GM23338 (cell line): ENCODE measurements at regions not wholly inside any gene's neighbourhood (a gene's known extent, or its start where the extent isn't known, plus 50 kb on each side); places are given as distances from the start of the nearest gene placed in this dataset.

Experiments
- ATAC-seq: fragments of 200-7000 bp; cut with Tn5 transposase; 3 replicates; pipeline ENCODE4 v1.9.1; 2020
- DNase-seq: peaks from one replicate; pipeline ENCODE4 v3.0.0-alpha.2; 2015; ENCODE audit warnings: low spot score
- H2AFZ ChIP-seq: fragments of 200-600 bp; sonication (generic); 2 replicates; pipeline ENCODE4 v1.8.0; 2016; ENCODE audit warnings: antibody characterized with exemption, mild to moderate bottlenecking, moderate library complexity
- H3F3A ChIP-seq: fragments of 200-600 bp; sonication (generic); replicated peaks from 2 replicates; pipeline ENCODE4 v1.8.0; 2017; ENCODE audit warnings: antibody characterized with exemption, mixed run types, low read depth
- H3K27ac ChIP-seq: fragments of 200-600 bp; sonication (generic); 2 replicates; pipeline ENCODE4 v1.6.1; 2016; ENCODE audit warnings: low read depth
- H3K27me3 ChIP-seq: fragments of 200-600 bp; sonication (generic); 2 replicates; pipeline ENCODE4 v1.8.0; 2016; ENCODE audit warnings: mild to moderate bottlenecking, mixed run types, moderate library complexity; ENCODE audit not compliant: insufficient read depth
- H3K36me3 ChIP-seq: fragments of 200-600 bp; sonication (generic); 2 replicates; pipeline ENCODE4 v1.8.0; 2016; ENCODE audit warnings: mild to moderate bottlenecking; ENCODE audit not compliant: insufficient read depth
- H3K4me1 ChIP-seq: fragments of 200-600 bp; sonication (generic); 2 replicates; pipeline ENCODE4 v1.8.0; 2016; ENCODE audit warnings: mild to moderate bottlenecking, moderate library complexity; ENCODE audit not compliant: insufficient read depth
- H3K4me2 ChIP-seq: fragments of 200-600 bp; sonication (generic); 2 replicates; pipeline ENCODE4 v1.7.1; 2017; ENCODE audit warnings: mixed run types
- H3K4me3 ChIP-seq: fragments of 200-600 bp; sonication (generic); 2 replicates; pipeline ENCODE4 v1.6.1; 2016; ENCODE audit warnings: mixed run types
- H3K79me2 ChIP-seq: fragments of 200-600 bp; sonication (generic); replicated peaks from 2 replicates; pipeline ENCODE4 v1.8.0; 2017; ENCODE audit warnings: mild to moderate bottlenecking; ENCODE audit not compliant: insufficient read depth
- H3K9me2 ChIP-seq: fragments of 200-600 bp; sonication (generic); 2 replicates; pipeline ENCODE4 v1.8.0; 2017; ENCODE audit not compliant: insufficient read depth
- H4K20me1 ChIP-seq: fragments of 200-600 bp; sonication (generic); replicated peaks from 2 replicates; pipeline ENCODE4 v1.8.0; 2017; ENCODE audit warnings: mild to moderate bottlenecking; ENCODE audit not compliant: insufficient read depth
- H3K27ac Mint-ChIP-seq: 2 replicates; pipeline ENCODE4 v1.8.0; 2020; ENCODE audit warnings: inconsistent platforms, mild to moderate bottlenecking, moderate library complexity, mixed read lengths
- H3K27me3 Mint-ChIP-seq: 3 replicates; pipeline ENCODE4 v1.8.0; 2022; ENCODE audit warnings: low read depth, mild to moderate bottlenecking, moderate library complexity, mixed read lengths, inconsistent platforms; ENCODE audit not compliant: insufficient read depth, poor library complexity
- H3K36me3 Mint-ChIP-seq: 3 replicates; pipeline ENCODE4 v1.8.0; 2021; ENCODE audit warnings: low read depth, mild to moderate bottlenecking, inconsistent platforms, moderate library complexity, mixed read lengths
- H3K4me1 Mint-ChIP-seq: 3 replicates; pipeline ENCODE4 v1.8.0; 2020; ENCODE audit warnings: mild to moderate bottlenecking, inconsistent platforms, mixed read lengths
- H3K4me3 Mint-ChIP-seq: 3 replicates; pipeline ENCODE4 v1.8.0; 2021; ENCODE audit warnings: moderate library complexity, mild to moderate bottlenecking, inconsistent platforms, mixed read lengths
- H3K9me3 Mint-ChIP-seq: 3 replicates; pipeline ENCODE4 v1.8.0; 2020; ENCODE audit warnings: moderate library complexity, mild to moderate bottlenecking, inconsistent platforms, mixed read lengths
- CREB1 ChIP-seq: fragments of 250-450 bp; sonication (Bioruptor Pico); IDR thresholded peaks from 2 replicates; pipeline ENCODE4 v1.5.0; 2020; ENCODE audit warnings: low read depth, mild to moderate bottlenecking, moderate library complexity
- ZNF114 ChIP-seq: fragments of 250-450 bp; sonication (Bioruptor Pico); IDR thresholded peaks from 2 replicates; pipeline ENCODE4 v1.5.0; 2020; ENCODE audit warnings: mild to moderate bottlenecking, moderate library complexity
- TF ChIP-seq, protein P1 (sequence below): IDR thresholded peaks from one replicate; pipeline ENCODE4 v1.6.1; 2018; ENCODE audit warnings: antibody characterized with exemption; ENCODE audit not compliant: unreplicated experiment
- TF ChIP-seq, protein P2 (sequence below): fragments of 250-450 bp; sonication (Bioruptor Pico); IDR thresholded peaks from 2 replicates; pipeline ENCODE4 v1.5.0; 2020; ENCODE audit warnings: mild to moderate bottlenecking, moderate library complexity
- TF ChIP-seq, protein P3 (sequence below), 2 experiments: fragments of 200-600 bp in 1 of 2; sonication (generic) in 1 of 2; conservative IDR thresholded peaks; 2 replicates each; pipeline versions ENCODE4 v1.5.1 to v1.6.1; 2016 to 2017; ENCODE audit warnings: antibody characterized with exemption in 2 of 2, low read depth in 2 of 2, mild to moderate bottlenecking in 2 of 2, moderate library complexity in 1 of 2

DNA sequence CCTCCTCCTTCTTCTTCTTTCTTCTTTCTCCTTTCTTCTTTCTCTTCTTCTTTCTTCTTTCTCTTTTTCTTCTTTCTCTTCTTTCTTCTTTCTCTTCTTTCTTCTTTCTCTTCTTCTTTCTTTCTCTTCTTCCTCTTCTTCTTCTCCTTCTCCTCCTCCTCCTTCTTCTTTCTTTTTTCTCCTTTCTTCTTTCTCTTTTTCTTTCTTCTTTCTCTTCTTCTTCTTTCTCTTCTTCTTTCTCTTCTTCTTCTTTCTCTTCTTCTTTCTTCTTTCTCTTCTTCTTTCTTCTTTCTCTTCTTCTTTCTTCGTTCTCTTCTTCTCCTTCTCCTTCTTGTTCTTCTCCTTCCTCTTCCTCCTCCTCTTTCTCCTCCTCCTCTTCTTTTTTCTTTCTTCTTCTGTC, 1230.7 kb upstream of the USP15 start (continued):
- TF ChIP-seq, protein P1, sequence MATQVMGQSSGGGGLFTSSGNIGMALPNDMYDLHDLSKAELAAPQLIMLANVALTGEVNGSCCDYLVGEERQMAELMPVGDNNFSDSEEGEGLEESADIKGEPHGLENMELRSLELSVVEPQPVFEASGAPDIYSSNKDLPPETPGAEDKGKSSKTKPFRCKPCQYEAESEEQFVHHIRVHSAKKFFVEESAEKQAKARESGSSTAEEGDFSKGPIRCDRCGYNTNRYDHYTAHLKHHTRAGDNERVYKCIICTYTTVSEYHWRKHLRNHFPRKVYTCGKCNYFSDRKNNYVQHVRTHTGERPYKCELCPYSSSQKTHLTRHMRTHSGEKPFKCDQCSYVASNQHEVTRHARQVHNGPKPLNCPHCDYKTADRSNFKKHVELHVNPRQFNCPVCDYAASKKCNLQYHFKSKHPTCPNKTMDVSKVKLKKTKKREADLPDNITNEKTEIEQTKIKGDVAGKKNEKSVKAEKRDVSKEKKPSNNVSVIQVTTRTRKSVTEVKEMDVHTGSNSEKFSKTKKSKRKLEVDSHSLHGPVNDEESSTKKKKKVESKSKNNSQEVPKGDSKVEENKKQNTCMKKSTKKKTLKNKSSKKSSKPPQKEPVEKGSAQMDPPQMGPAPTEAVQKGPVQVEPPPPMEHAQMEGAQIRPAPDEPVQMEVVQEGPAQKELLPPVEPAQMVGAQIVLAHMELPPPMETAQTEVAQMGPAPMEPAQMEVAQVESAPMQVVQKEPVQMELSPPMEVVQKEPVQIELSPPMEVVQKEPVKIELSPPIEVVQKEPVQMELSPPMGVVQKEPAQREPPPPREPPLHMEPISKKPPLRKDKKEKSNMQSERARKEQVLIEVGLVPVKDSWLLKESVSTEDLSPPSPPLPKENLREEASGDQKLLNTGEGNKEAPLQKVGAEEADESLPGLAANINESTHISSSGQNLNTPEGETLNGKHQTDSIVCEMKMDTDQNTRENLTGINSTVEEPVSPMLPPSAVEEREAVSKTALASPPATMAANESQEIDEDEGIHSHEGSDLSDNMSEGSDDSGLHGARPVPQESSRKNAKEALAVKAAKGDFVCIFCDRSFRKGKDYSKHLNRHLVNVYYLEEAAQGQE, result no peak

DNA sequence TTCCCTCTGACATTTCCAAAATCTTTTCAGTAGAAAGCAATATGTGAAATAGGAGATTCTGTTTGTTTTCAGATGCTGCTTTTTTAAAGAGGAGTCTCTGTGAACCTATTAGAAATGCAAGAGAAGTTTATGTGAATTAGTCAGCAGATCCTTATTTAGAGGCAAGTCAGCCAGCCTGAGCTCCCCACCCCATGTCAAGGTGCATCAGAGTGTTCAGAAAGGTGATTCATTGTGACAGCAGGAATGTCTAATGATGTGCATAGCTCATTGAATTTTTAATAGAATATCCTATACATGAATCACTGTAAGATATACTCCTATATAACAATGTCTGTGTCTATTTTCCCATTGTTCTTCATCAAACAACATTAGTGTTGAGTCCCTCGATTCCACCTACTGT, 1222.4 kb upstream of the USP15 start:
- TF ChIP-seq CREB1 (CRISPR knock-in tag), result no peak
- no peak for TF ChIP-seq ZNF114 (CRISPR knock-in tag)
- TF ChIP-seq, protein P2, sequence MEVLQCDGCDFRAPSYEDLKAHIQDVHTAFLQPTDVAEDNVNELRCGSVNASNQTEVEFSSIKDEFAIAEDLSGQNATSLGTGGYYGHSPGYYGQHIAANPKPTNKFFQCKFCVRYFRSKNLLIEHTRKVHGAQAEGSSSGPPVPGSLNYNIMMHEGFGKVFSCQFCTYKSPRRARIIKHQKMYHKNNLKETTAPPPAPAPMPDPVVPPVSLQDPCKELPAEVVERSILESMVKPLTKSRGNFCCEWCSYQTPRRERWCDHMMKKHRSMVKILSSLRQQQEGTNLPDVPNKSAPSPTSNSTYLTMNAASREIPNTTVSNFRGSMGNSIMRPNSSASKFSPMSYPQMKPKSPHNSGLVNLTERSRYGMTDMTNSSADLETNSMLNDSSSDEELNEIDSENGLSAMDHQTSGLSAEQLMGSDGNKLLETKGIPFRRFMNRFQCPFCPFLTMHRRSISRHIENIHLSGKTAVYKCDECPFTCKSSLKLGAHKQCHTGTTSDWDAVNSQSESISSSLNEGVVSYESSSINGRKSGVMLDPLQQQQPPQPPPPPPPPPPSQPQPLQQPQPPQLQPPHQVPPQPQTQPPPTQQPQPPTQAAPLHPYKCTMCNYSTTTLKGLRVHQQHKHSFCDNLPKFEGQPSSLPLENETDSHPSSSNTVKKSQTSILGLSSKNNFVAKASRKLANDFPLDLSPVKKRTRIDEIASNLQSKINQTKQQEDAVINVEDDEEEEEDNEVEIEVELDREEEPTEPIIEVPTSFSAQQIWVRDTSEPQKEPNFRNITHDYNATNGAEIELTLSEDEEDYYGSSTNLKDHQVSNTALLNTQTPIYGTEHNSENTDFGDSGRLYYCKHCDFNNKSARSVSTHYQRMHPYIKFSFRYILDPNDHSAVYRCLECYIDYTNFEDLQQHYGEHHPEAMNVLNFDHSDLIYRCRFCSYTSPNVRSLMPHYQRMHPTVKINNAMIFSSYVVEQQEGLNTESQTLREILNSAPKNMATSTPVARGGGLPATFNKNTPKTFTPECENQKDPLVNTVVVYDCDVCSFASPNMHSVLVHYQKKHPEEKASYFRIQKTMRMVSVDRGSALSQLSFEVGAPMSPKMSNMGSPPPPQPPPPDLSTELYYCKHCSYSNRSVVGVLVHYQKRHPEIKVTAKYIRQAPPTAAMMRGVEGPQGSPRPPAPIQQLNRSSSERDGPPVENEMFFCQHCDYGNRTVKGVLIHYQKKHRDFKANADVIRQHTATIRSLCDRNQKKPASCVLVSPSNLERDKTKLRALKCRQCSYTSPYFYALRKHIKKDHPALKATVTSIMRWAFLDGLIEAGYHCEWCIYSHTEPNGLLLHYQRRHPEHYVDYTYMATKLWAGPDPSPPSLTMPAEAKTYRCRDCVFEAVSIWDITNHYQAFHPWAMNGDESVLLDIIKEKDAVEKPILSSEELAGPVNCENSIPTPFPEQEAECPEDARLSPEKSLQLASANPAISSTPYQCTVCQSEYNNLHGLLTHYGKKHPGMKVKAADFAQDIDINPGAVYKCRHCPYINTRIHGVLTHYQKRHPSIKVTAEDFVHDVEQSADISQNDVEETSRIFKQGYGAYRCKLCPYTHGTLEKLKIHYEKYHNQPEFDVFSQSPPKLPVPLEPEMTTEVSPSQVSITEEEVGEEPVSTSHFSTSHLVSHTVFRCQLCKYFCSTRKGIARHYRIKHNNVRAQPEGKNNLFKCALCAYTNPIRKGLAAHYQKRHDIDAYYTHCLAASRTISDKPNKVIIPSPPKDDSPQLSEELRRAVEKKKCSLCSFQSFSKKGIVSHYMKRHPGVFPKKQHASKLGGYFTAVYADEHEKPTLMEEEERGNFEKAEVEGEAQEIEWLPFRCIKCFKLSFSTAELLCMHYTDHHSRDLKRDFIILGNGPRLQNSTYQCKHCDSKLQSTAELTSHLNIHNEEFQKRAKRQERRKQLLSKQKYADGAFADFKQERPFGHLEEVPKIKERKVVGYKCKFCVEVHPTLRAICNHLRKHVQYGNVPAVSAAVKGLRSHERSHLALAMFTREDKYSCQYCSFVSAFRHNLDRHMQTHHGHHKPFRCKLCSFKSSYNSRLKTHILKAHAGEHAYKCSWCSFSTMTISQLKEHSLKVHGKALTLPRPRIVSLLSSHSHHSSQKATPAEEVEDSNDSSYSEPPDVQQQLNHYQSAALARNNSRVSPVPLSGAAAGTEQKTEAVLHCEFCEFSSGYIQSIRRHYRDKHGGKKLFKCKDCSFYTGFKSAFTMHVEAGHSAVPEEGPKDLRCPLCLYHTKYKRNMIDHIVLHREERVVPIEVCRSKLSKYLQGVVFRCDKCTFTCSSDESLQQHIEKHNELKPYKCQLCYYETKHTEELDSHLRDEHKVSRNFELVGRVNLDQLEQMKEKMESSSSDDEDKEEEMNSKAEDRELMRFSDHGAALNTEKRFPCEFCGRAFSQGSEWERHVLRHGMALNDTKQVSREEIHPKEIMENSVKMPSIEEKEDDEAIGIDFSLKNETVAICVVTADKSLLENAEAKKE, result no peak
- TF ChIP-seq, protein P3, sequence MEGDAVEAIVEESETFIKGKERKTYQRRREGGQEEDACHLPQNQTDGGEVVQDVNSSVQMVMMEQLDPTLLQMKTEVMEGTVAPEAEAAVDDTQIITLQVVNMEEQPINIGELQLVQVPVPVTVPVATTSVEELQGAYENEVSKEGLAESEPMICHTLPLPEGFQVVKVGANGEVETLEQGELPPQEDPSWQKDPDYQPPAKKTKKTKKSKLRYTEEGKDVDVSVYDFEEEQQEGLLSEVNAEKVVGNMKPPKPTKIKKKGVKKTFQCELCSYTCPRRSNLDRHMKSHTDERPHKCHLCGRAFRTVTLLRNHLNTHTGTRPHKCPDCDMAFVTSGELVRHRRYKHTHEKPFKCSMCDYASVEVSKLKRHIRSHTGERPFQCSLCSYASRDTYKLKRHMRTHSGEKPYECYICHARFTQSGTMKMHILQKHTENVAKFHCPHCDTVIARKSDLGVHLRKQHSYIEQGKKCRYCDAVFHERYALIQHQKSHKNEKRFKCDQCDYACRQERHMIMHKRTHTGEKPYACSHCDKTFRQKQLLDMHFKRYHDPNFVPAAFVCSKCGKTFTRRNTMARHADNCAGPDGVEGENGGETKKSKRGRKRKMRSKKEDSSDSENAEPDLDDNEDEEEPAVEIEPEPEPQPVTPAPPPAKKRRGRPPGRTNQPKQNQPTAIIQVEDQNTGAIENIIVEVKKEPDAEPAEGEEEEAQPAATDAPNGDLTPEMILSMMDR (conservative IDR thresholded peaks at IDR 0.05; ENCODE audit: low read depth in 2 of 2), result no peak
- ATAC-seq, result no peak
- Mint-ChIP-seq H3K27ac (no peak overlapping the region), H3K36me3 (no peaks in the 10 kb centered on the region), H3K27me3 (no peaks in the 10 kb centered on the region), H3K9me3 (no peaks in the 10 kb centered on the region; the same call in 2 of the 3 replicates), H3K4me1 (no peaks in the 10 kb centered on the region), H3K4me3 (no peak overlapping the region)
- H3K36me3 ChIP-seq, result no peaks in the 10 kb centered on the region
- 0 out of 2 replicates have a peak, but pooled peaks cover 5% of the 10 kb centered on the region for H3K4me1 ChIP-seq
- H3K4me3 ChIP-seq, result no peak overlapping the region
- H3K79me2 ChIP-seq, result no peaks in the 10 kb centered on the region
- H3K27ac ChIP-seq, result no peak overlapping the region
- H3K27me3 ChIP-seq, result no peaks in the 10 kb centered on the region
- no peak overlapping the region for H2AFZ ChIP-seq
- no peaks in the 10 kb centered on the region for H4K20me1 ChIP-seq
- DNase-seq, result no peak
- H3F3A ChIP-seq, result no peaks in the 10 kb centered on the region
- no peak overlapping the region for H3K4me2 ChIP-seq
- no peaks in the 10 kb centered on the region; the same call in 1 of the 2 replicates for H3K9me2 ChIP-seq
